ENCODE measurements at regions not wholly inside any gene's neighbourhood (a gene's known extent, or its start where the extent isn't known, plus 50 kb on each side); places are given as distances from the start of the nearest gene placed in this dataset.

DNA sequence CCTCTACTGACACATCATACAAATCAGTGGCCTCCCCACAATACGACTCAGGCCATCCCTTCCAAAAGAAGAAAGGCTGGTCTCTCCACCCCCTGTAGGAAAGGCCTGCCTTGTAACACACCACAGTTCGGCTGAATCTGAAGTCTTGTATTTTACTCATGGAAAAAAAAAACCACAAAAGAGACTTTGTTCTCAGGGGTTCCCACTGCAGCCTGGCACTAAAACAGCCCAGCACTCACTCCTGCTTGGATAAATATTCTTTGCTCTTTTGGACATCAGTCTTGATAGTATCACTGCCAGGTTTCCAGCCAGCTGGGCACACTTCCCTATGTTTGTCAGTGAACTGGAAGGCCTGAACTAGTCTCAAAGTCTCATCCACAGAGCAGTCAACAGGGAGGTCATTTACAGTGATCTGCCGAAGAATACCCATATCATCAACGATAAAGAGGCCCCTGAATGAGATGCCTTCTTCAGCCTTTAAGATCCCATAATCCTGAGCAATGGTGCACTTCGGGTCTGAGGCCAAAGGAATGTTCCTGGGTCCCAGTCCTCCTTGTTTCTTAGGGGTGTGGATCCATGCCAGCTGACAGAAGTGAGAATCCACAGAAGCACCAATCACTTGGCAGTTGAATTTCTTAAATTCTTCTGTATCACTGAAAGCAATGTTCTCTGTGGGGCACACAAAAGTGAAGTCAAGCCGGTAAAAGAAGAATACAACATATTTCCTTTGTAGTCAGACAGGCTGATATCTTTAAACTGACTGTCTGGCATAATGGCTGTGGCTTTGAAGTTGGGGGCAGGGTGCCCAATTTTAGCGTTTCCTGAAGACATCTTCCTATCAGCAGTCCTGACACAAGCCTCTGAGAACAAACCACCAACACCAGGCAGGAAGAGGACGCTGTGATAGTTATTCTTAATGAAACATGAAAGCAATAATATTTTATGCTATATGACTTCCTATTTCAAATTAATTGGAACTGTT, 198.1 kb downstream of the LURAP1L start:
- no peak for TF ChIP-seq CTCF (conservative IDR thresholded peaks at IDR 0.05)
- H3K27ac ChIP-seq, result peak overlapping the region; percentile 8

GRCh38 chr9:12973710-12974109, 198.9 kb downstream of the LURAP1L start:
- no peak for TF ChIP-seq CTCF (conservative IDR thresholded peaks at IDR 0.05)
- H3K27ac ChIP-seq, result 0 out of 2 replicates have a peak overlapping the region, but pooled peaks have one; percentile 8

GRCh38 chr9:12974671-12975070, 199.9 kb downstream of the LURAP1L start:
- TF ChIP-seq CTCF (conservative IDR thresholded peaks at IDR 0.05), result no peak
- H3K27ac ChIP-seq, result no peak overlapping the region

DNA sequence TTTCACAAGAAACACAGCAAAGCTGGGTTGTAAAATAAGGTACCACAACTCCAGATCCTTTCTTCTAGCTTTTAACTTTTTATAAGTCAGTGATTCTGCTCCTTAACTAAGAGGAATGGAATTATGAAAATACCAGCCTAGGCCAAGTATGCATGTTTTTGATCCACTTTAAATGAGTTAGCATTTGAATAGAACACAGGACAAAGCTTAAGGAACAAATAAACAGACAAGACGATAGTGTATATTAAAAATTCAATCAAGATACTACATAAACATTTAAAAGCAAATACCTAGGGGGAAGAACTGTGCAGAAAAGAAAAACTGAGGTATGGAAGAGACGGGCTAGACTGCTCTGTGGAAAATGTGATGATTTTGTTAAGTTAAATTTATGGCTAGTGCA, 200.7 kb downstream of the LURAP1L start:
- no peak for TF ChIP-seq CTCF (conservative IDR thresholded peaks at IDR 0.05)
- no peak overlapping the region for H3K27ac ChIP-seq

- TF ChIP-seq CTCF (conservative IDR thresholded peaks at IDR 0.05), result no peak
- H3K27ac ChIP-seq, result no peak overlapping the region
These were observed 205.4 kb downstream of the LURAP1L start for GRCh38 chr9:12980085-12980851.

- peak; percentile 67 for TF ChIP-seq CTCF (conservative IDR thresholded peaks at IDR 0.05)
- H3K27ac ChIP-seq, result no peak overlapping the region
These were observed 213.4 kb downstream of the LURAP1L start for GRCh38 chr9:12988258-12988657.

DNA sequence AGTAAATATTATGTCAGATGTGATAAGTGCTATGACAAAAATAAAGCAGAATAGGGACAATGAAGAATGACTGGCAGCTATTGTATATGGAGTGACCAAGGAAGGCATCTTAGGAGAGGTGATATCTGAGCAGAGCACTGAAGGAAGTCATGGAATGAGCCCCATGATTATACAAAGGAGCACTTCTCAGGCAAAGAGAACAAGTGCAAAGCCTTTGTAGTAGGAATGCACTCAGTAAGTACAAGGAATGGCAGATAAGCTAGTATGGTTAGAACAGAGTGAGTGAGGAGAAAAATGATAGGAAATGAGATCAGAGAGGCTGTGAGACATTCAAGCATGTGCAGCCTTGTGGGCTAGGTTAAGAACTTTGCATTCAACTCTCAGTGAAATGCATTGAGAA, 214.8 kb downstream of the LURAP1L start:
- no peak for TF ChIP-seq CTCF (conservative IDR thresholded peaks at IDR 0.05)
- H3K27ac ChIP-seq, result no peak overlapping the region

Data from VCaP (cell line).